HUES6 (cell line): ENCODE measurements at regions not wholly inside any gene's neighbourhood (a gene's known extent, or its start where the extent isn't known, plus 50 kb on each side); places are given as distances from the start of the nearest gene placed in this dataset.
"Not testable (repeated sequence)": the region's sequence is repeated elsewhere in the genome, so short reads cannot be mapped to it uniquely, and the experiment has no call there.

ENCODE experiments used
- H3K27ac ChIP-seq: 2 replicates; pipeline ENCODE4 v1.7.0; 2013; ENCODE audit warnings: low read depth, mild to moderate bottlenecking, low read length, inconsistent platforms
- H3K27me3 ChIP-seq: 2 replicates; pipeline ENCODE4 v1.6.1; 2013; ENCODE audit warnings: low read length; ENCODE audit not compliant: control insufficient read depth, insufficient read depth
- H3K36me3 ChIP-seq: 2 replicates; pipeline ENCODE4 v1.6.1; 2013; ENCODE audit warnings: low read length; ENCODE audit not compliant: control insufficient read depth, insufficient read depth
- H3K4me1 ChIP-seq: 2 replicates; pipeline ENCODE4 v1.6.1; 2013; ENCODE audit warnings: low read length; ENCODE audit not compliant: control insufficient read depth, insufficient read depth
- H3K4me3 ChIP-seq: 2 replicates; pipeline ENCODE4 v1.5.1; 2013; ENCODE audit warnings: low read depth, low read length
- H3K9ac ChIP-seq: one replicate; pipeline ENCODE4 v1.6.1; 2013; ENCODE audit warnings: mild to moderate bottlenecking, low read length
- H3K9me3 ChIP-seq: 2 replicates; pipeline ENCODE4 v1.6.1; 2013; ENCODE audit warnings: low read depth, low read length; ENCODE audit not compliant: control insufficient read depth, insufficient read depth

GRCh38 chr9:30349526-30350513 is 2034.6 kb upstream of the ACO1 start:
- Histone ChIP-seq H3K36me3 (no peaks in the 10 kb centered on the region), H3K27ac (no peak overlapping the region), H3K4me3 (no peak overlapping the region), H3K9ac (no peak overlapping the region), H3K27me3 (no peaks in the 10 kb centered on the region), H3K4me1 (no peaks in the 10 kb centered on the region), H3K9me3 (no peaks in the 10 kb centered on the region)

- Histone ChIP-seq H3K4me3 (no peak overlapping the region), H3K27ac (no peak overlapping the region), H3K9me3 (no peaks in the 10 kb centered on the region), H3K36me3 (no peaks in the 10 kb centered on the region), H3K27me3 (no peaks in the 10 kb centered on the region), H3K9ac (no peak overlapping the region), H3K4me1 (no peaks in the 10 kb centered on the region)
Observed at GRCh38 chr9:30356221-30356620, 2028.2 kb upstream of the ACO1 start.

- H3K4me1 ChIP-seq: peaks cover 3% of the 10 kb centered on the region; the same call in 1 of the 2 replicates
- H3K27me3 ChIP-seq: no peaks in the 10 kb centered on the region
- no peak overlapping the region for H3K9ac ChIP-seq
- no peaks in the 10 kb centered on the region for H3K9me3 ChIP-seq
- no peak overlapping the region for H3K4me3 ChIP-seq
- no peaks in the 10 kb centered on the region for H3K36me3 ChIP-seq
- no peak overlapping the region for H3K27ac ChIP-seq
Observed at GRCh38 chr9:30362373-30362772, 2022.1 kb upstream of the ACO1 start.

GRCh38 chr9:30366140-30366539 is 2018.3 kb upstream of the ACO1 start:
- H3K4me1 ChIP-seq, H3K4me3 ChIP-seq, H3K36me3 ChIP-seq: not testable (repeated sequence)

GRCh38 chr9:30382271-30382670 is 2002.2 kb upstream of the ACO1 start:
- Histone ChIP-seq H3K36me3 (no peaks in the 10 kb centered on the region), H3K9ac (no peak overlapping the region), H3K4me3 (no peak overlapping the region), H3K4me1 (no peaks in the 10 kb centered on the region), H3K27me3 (no peaks in the 10 kb centered on the region), H3K9me3 (no peaks in the 10 kb centered on the region), H3K27ac (no peak overlapping the region)

More at GRCh38 chr9:30366140-30366539, 2018.3 kb upstream of the ACO1 start:
- H3K9me3 ChIP-seq, H3K9ac ChIP-seq, H3K27ac ChIP-seq, H3K27me3 ChIP-seq: not testable (repeated sequence)

- H3K4me3 ChIP-seq: no peak overlapping the region
- no peaks in the 10 kb centered on the region for H3K36me3 ChIP-seq
- no peaks in the 10 kb centered on the region for H3K27me3 ChIP-seq
- no peaks in the 10 kb centered on the region for H3K4me1 ChIP-seq
- no peak overlapping the region for H3K9ac ChIP-seq
- no peak overlapping the region for H3K27ac ChIP-seq
- peaks cover 3% of the 10 kb centered on the region; the same call in 1 of the 2 replicates for H3K9me3 ChIP-seq
Observed at GRCh38 chr9:30410273-30410672, 1974.2 kb upstream of the ACO1 start.

- no peaks in the 10 kb centered on the region for H3K27me3 ChIP-seq
- H3K4me1 ChIP-seq: no peaks in the 10 kb centered on the region
- peaks cover 3% of the 10 kb centered on the region; the same call in 1 of the 2 replicates for H3K9me3 ChIP-seq
- no peaks in the 10 kb centered on the region for H3K36me3 ChIP-seq
- no peak overlapping the region for H3K4me3 ChIP-seq
- no peak overlapping the region for H3K27ac ChIP-seq
- H3K9ac ChIP-seq: no peak overlapping the region
Observed at GRCh38 chr9:30411571-30411970, 1972.9 kb upstream of the ACO1 start.

- Histone ChIP-seq H3K9me3 (no peaks in the 10 kb centered on the region), H3K4me1 (no peaks in the 10 kb centered on the region), H3K27ac (no peak overlapping the region), H3K4me3 (no peak overlapping the region), H3K27me3 (no peaks in the 10 kb centered on the region), H3K36me3 (no peaks in the 10 kb centered on the region), H3K9ac (no peak overlapping the region)
Observed at GRCh38 chr9:30459156-30459555, 1925.3 kb upstream of the ACO1 start.

- no peaks in the 10 kb centered on the region for H3K27me3 ChIP-seq
Observed at GRCh38 chr9:30476826-30477225, 1907.6 kb upstream of the ACO1 start.

GRCh38 chr9:30478684-30479083 is 1905.8 kb upstream of the ACO1 start:
- H3K9me3 ChIP-seq: no peaks in the 10 kb centered on the region
- H3K27me3 ChIP-seq: no peaks in the 10 kb centered on the region
- no peak overlapping the region for H3K27ac ChIP-seq
- no peaks in the 10 kb centered on the region for H3K36me3 ChIP-seq
- H3K4me1 ChIP-seq: no peaks in the 10 kb centered on the region
- no peak overlapping the region for H3K4me3 ChIP-seq
- H3K9ac ChIP-seq: no peak overlapping the region

More at GRCh38 chr9:30476826-30477225, 1907.6 kb upstream of the ACO1 start:
- Histone ChIP-seq H3K36me3 (no peaks in the 10 kb centered on the region), H3K9ac (no peak overlapping the region), H3K4me3 (no peak overlapping the region), H3K27ac (no peak overlapping the region), H3K4me1 (no peaks in the 10 kb centered on the region), H3K9me3 (no peaks in the 10 kb centered on the region)

- Histone ChIP-seq H3K4me3 (no peak overlapping the region), H3K4me1 (no peaks in the 10 kb centered on the region), H3K27ac (no peak overlapping the region), H3K36me3 (no peaks in the 10 kb centered on the region), H3K27me3 (no peaks in the 10 kb centered on the region), H3K9ac (no peak overlapping the region), H3K9me3 (no peaks in the 10 kb centered on the region)
Observed at GRCh38 chr9:30482499-30482898, 1901.9 kb upstream of the ACO1 start.
